HG03064 (cell line): ENCODE measurements at regions not wholly inside any gene's neighbourhood (a gene's known extent, or its start where the extent isn't known, plus 50 kb on each side); places are given as distances from the start of the nearest gene placed in this dataset.

ENCODE experiments used
- ATAC-seq: cut with Tn5 transposase; IDR thresholded peaks from one replicate; pipeline ENCODE4 v1.9.1; 2021; ENCODE audit warnings: low read depth; ENCODE audit not compliant: unreplicated experiment

- no peak for ATAC-seq
Observed at GRCh38 chr4:136343340-136343739, 1189.0 kb downstream of the PCDH18 start.

GRCh38 chr4:136342666-136343065 is 1189.6 kb downstream of the PCDH18 start:
- ATAC-seq = no peak

- no peak for ATAC-seq
Observed at GRCh38 chr4:136337216-136337615, 1195.1 kb downstream of the PCDH18 start.

GRCh38 chr4:136336479-136336878 is 1195.8 kb downstream of the PCDH18 start:
- no peak for ATAC-seq

GRCh38 chr4:136329042-136329662 is 1203.1 kb downstream of the PCDH18 start:
- ATAC-seq = no peak

- ATAC-seq = no peak
Observed at GRCh38 chr4:136328131-136328530, 1204.2 kb downstream of the PCDH18 start.

GRCh38 chr4:136320465-136320813 is 1211.9 kb downstream of the PCDH18 start:
- ATAC-seq = no peak

GRCh38 chr4:136319789-136320464 is 1212.4 kb downstream of the PCDH18 start:
- no peak for ATAC-seq

- ATAC-seq = no peak
Observed at GRCh38 chr4:136316961-136317360, 1215.3 kb downstream of the PCDH18 start.

- no peak for ATAC-seq
Observed at GRCh38 chr4:136314686-136315085, 1217.6 kb downstream of the PCDH18 start.

GRCh38 chr4:136311774-136312173 is 1220.5 kb downstream of the PCDH18 start:
- ATAC-seq = no peak

- ATAC-seq = no peak
Observed at GRCh38 chr4:136307765-136308164, 1224.5 kb downstream of the PCDH18 start.

GRCh38 chr4:136306361-136306760 is 1225.9 kb downstream of the PCDH18 start:
- no peak for ATAC-seq

GRCh38 chr4:136302566-136302965 is 1229.7 kb downstream of the PCDH18 start:
- no peak for ATAC-seq

- no peak for ATAC-seq
Observed at GRCh38 chr4:136301749-136302495, 1230.4 kb downstream of the PCDH18 start.

GRCh38 chr4:136283977-136284376 is 1248.3 kb downstream of the PCDH18 start:
- no peak for ATAC-seq

GRCh38 chr4:136281889-136282288 is 1250.4 kb downstream of the PCDH18 start:
- no peak for ATAC-seq

- ATAC-seq = no peak
Observed at GRCh38 chr4:136281307-136281706, 1251.0 kb downstream of the PCDH18 start.

GRCh38 chr4:136277741-136278140 is 1254.6 kb downstream of the PCDH18 start:
- no peak for ATAC-seq

- ATAC-seq = no peak
Observed at GRCh38 chr4:136246876-136247275, 1285.4 kb downstream of the PCDH18 start.

GRCh38 chr4:136241221-136241986 is 1290.9 kb downstream of the PCDH18 start:
- ATAC-seq = no peak
